WTC11 (cell line): ENCODE measurements at regions not wholly inside any gene's neighbourhood (a gene's known extent, or its start where the extent isn't known, plus 50 kb on each side); places are given as distances from the start of the nearest gene placed in this dataset.

Experiments
- AFF4 ChIP-seq: sonication (generic); formaldehyde crosslinking; IDR thresholded peaks from 2 replicates; pipeline ENCODE4 v1.8.1; 2023; ENCODE audit warnings: mild to moderate bottlenecking, missing genetic modification reagents, borderline replicate concordance
- CREB1 ChIP-seq: sonication (generic); formaldehyde crosslinking; IDR thresholded peaks from 2 replicates; pipeline ENCODE4 v1.8.0; 2023; ENCODE audit warnings: mild to moderate bottlenecking, missing genetic modification reagents
- CTCF ChIP-seq: fragments of 200-600 bp; IDR thresholded peaks from 2 replicates; pipeline ENCODE4 v1.8.0; 2022; ENCODE audit warnings: antibody characterized with exemption

- TF ChIP-seq AFF4 (CRISPR knock-in tag) (no peak), CTCF (no peak), CREB1 (no peak)
Observed at GRCh38 chr6:37558168-37558567, 58.5 kb upstream of the CCDC167 start.
